ENCODE measurements at regions not wholly inside any gene's neighbourhood (a gene's known extent, or its start where the extent isn't known, plus 50 kb on each side); places are given as distances from the start of the nearest gene placed in this dataset.

GRCh38 chr6:97621111-97621510 is 338.1 kb upstream of the MMS22L start:
- DNase-seq = no peak

GRCh38 chr6:97626671-97627441 is 343.8 kb upstream of the MMS22L start:
- DNase-seq = no peak

DNA sequence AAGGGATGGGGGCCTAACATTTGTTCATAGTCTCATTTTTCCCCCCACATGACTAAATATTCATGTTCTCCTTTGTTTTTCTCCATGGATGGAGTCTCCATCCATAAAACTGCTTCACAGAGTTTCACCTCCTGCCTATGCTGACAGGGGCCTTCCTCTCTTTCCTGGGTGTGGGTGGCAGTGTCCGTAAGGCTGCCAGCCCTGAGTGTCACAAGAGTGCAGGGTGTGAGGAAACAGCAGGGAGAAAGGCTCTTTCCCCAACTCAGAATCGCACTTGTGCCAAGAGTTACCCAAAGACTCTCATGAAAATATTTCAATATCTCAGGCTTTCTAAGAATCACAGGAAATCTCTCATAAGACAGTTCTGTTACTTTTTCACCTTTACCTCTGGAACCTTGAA is 346.2 kb upstream of the MMS22L start:
- DNase-seq = no peak

- no peak for DNase-seq
Observed at GRCh38 chr6:97630604-97631003, 347.6 kb upstream of the MMS22L start.

- DNase-seq = no peak
Observed at GRCh38 chr6:97632341-97632740, 349.3 kb upstream of the MMS22L start.

- no peak for DNase-seq
Observed at GRCh38 chr6:97639702-97640101, 356.7 kb upstream of the MMS22L start.

GRCh38 chr6:97644353-97644752 is 361.3 kb upstream of the MMS22L start:
- DNase-seq = no peak

GRCh38 chr6:97645757-97646156 is 362.7 kb upstream of the MMS22L start:
- no peak for DNase-seq

GRCh38 chr6:97653076-97653475 is 370.1 kb upstream of the MMS22L start:
- DNase-seq = no peak

- DNase-seq = no peak
Observed at GRCh38 chr6:97653517-97653916, 370.5 kb upstream of the MMS22L start.

GRCh38 chr6:97654674-97655073 is 371.7 kb upstream of the MMS22L start:
- no peak for DNase-seq

DNA sequence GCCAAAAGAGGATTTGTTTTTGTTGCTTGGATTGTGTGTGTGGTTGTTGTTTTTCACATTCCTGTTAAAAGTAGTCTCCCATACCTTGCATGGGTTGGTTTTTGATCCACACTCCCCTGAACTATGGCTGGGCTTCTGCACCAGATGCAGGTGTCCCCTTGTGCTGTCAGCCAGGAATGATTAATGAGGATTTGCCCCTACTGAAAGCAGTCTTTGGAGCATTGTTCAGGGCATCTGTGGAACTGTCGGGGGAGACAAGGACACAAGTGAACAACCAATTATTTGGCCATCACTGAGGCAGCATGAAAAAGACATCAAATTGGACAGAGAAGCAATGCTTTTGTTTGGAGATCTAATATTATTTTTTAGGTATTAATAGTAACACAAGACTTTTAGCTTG is 373.2 kb upstream of the MMS22L start:
- DNase-seq = no peak

DNA sequence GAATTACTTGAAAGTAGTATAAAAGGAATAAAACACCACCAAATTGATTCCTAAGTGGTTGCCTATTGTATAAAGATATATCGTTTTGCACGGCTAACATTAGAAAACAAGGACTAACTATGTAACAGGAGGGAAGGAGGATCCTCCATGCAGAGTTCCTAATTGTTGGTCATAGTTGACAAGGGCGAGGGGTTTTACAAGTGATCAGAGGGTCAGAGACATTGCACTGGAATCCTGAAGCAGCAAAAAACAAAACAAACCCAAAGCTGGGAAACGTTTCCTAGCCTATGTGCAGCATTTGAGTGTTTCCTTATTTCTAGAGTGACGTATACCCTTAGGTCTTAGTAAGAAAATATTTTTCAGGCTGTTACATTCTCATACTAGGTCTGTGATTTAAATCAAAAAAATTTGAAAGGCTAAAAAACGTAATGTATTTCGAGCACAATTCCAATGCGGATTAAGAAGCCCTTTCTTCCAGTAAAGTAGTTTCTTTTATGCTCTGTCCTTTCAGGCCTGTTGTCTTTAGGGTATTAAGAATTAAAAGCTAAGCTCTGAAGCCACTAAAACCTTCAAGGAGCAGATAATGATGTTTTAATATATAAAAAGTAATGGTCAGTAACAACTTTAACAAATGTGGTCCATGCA is 373.8 kb upstream of the MMS22L start:
- no peak for DNase-seq

- DNase-seq = no peak
Observed at GRCh38 chr6:97658090-97658489, 375.1 kb upstream of the MMS22L start.

DNA sequence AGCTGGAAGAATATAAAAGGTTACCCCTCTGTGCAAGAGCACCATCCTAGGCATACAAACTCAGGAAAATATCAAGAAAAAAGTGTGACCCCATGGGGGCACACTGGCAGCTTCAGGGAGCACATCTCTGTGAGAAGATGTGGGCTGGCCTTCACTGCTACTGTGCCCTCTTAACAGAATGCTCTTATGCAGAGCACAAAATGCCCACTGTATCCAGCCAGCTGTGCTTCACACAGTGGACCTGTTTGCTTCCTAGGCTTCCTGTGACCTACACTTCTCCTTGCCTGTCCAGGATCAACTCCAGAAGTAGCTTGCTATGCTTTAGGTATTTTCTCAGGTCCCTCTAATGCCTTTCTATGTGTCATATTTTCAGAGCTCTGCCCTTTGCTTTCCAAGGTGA is 380.2 kb upstream of the MMS22L start:
- no peak for DNase-seq

- no peak for DNase-seq
Observed at GRCh38 chr6:97665446-97665845, 382.4 kb upstream of the MMS22L start.

GRCh38 chr6:97666889-97667288 is 383.9 kb upstream of the MMS22L start:
- DNase-seq = no peak

DNA sequence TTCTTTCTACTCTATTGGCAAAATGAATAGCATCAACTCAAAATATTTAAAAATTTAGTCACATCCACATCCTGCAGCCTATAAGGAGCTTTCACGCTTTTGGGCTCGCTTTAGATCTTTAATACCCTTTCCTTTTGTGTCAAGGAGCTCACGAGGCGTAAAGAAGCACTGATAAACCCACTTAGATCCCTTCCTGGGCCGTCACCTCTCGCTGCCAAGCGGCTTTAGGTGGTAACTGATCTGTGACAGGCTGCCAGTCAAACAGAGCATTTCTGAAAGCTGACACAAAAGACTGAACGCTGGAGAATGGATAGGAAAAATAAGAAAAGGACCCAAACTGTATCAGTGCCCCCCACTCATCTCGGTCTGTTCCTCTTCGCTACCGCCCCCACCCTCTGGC is 385.7 kb upstream of the MMS22L start:
- no peak for DNase-seq

GRCh38 chr6:97669191-97670031 is 386.4 kb upstream of the MMS22L start:
- no peak for DNase-seq

GRCh38 chr6:97674802-97675201 is 391.8 kb upstream of the MMS22L start:
- no peak for DNase-seq

- DNase-seq = no peak
Observed at GRCh38 chr6:97677626-97678025, 394.6 kb upstream of the MMS22L start.

DNA sequence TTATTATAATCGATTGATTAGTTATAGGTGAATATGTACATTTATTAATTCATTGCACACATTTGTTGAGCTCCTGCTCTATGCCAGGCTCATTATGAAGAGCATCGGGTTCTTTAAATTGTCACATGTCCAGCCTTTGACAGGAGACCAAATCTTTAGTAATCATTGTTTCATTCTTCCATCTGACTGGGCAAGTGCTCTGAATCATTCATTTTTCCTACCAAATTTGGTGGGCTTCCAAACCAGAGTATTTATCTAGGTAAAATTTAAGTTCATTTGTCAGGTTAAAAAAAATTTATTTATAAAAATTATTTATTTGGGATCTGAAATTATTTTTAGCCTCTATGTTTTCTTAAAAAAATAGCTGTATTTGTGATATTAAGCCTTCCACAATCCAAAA is 404.9 kb upstream of the MMS22L start:
- no peak for DNase-seq

- no peak for DNase-seq
Observed at GRCh38 chr6:97689078-97689754, 406.2 kb upstream of the MMS22L start.
